ENCODE measurements at regions not wholly inside any gene's neighbourhood (a gene's known extent, or its start where the extent isn't known, plus 50 kb on each side); places are given as distances from the start of the nearest gene placed in this dataset.

DNA sequence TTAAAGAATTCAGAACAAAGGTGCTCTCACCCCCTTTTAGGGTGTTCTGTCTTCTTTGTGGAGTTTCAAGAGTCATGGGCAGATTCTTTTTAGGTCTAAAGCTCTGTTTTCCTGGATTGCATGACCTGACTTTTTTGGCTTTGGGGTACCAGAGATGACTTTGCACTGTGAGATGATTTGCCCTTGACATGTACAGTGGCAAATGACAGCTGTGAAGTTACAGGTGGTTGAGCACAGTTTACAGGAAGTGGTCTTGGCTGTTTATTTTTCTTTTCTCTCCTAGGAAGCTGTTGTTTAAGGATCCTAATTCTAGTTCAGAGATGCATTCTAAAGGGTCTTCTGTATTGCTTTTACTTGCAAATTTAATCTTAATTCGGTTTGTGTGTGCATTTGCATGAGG is 83.8 kb upstream of the METAP2 start:
- TF ChIP-seq, protein P1, sequence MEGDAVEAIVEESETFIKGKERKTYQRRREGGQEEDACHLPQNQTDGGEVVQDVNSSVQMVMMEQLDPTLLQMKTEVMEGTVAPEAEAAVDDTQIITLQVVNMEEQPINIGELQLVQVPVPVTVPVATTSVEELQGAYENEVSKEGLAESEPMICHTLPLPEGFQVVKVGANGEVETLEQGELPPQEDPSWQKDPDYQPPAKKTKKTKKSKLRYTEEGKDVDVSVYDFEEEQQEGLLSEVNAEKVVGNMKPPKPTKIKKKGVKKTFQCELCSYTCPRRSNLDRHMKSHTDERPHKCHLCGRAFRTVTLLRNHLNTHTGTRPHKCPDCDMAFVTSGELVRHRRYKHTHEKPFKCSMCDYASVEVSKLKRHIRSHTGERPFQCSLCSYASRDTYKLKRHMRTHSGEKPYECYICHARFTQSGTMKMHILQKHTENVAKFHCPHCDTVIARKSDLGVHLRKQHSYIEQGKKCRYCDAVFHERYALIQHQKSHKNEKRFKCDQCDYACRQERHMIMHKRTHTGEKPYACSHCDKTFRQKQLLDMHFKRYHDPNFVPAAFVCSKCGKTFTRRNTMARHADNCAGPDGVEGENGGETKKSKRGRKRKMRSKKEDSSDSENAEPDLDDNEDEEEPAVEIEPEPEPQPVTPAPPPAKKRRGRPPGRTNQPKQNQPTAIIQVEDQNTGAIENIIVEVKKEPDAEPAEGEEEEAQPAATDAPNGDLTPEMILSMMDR (IDR thresholded peaks at IDR 0.05), result no peak
- no peak for TF ChIP-seq POLR2AphosphoS5 (IDR thresholded peaks at IDR 0.05)
